Testis (tissue), 2 donors: ENCODE measurements at regions not wholly inside any gene's neighbourhood (a gene's known extent, or its start where the extent isn't known, plus 50 kb on each side); places are given as distances from the start of the nearest gene placed in this dataset.

ENCODE experiments used
- DNase-seq: peaks from one replicate; pipeline ENCODE4 v3.0.0-alpha.2; 2019
- H3K27ac ChIP-seq, 2 donors: fragments of 200-600 bp; sonication (generic); one replicate each; pipeline ENCODE4 v1.5.1; 2019
- H3K27me3 ChIP-seq: fragments of 200-600 bp; sonication (generic); one replicate; pipeline ENCODE4 v1.5.1; 2019
- H3K36me3 ChIP-seq: fragments of 200-600 bp; sonication (generic); one replicate; pipeline ENCODE4 v1.5.1; 2017; ENCODE audit warnings: low read depth; ENCODE audit errors: missing control alignments
- H3K4me1 ChIP-seq: fragments of 200-600 bp; sonication (generic); one replicate; pipeline ENCODE4 v1.5.1; 2019
- H3K4me3 ChIP-seq, 2 donors: fragments of 200-600 bp; sonication (generic); one replicate each; pipeline ENCODE4 v1.5.1; 2017 to 2019
- H3K9me3 ChIP-seq: fragments of 200-600 bp; sonication (generic); one replicate; pipeline ENCODE4 v1.5.1; 2017
- POLR2A ChIP-seq: fragments of 450-650 bp; IDR thresholded peaks from one replicate; pipeline ENCODE4 v1.6.1; 2017; ENCODE audit warnings: antibody characterized with exemption, mild to moderate bottlenecking, moderate library complexity
- WGBS, 2 donors: methylation state at CpG; one replicate each; pipeline ENCODE4 v1.1.5; 2018; 5-methylcytosine and 5-hydroxymethylcytosine counted together
- intact Hi-C: fragments of 100-400 bp; cut with DNase I; formaldehyde crosslinking; loops from one replicate; pipeline ENCODE4 v1.15.1; 2023; ENCODE audit warnings: low total_unique reads
- TF ChIP-seq, protein P1 (sequence below), 3 experiments: fragments of 450-650 bp in 2 of 3; fragments of 200-600 bp in 1 of 3; sonication (generic) in 1 of 3; IDR thresholded peaks; one replicate each; pipeline ENCODE4 v1.5.1; 2016 to 2019; ENCODE audit warnings: antibody characterized with exemption in 3 of 3, mild to moderate bottlenecking in 2 of 3, moderate library complexity in 1 of 3

DNA sequence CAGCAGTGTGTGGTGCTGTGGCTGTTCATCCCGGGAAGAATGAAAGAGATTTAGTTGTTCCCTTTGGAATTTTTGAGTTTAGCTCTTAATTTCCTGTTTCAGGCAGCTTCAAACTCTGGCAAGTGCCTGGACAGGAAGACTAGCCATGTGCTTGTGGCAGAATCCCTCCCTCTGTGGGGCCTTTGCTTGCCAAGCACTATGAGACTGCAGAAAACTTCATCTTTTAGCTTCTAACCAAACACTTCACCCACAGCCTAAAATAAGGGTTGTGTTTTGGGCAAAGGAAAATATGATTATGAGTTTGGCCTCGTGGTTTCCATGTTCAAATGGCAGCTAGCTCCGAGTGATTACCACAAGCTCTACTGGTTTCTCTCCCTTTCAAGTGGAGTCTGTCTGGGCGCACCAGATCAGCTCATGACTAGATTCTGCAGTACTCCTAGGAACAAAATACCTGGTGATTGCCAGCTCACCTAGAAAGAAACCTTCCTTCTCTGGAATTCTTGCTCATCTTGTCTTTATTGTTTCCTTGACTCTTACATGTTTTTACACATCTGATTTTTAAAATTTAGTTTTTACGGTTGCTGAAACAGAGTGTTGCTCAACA, 707.5 kb downstream of the SLITRK6 start:
- H3K4me1 ChIP-seq = peaks cover 3% of the 10 kb centered on the region
- H3K27me3 ChIP-seq = no peaks in the 10 kb centered on the region
- no peaks in the 10 kb centered on the region for H3K36me3 ChIP-seq
- intact Hi-C loops = no loop called here
- 79 to 82% methylated on average over 5 of the region's 5 CpGs for WGBS, 2 donors
- DNase-seq = no peak
- TF ChIP-seq, protein P1, sequence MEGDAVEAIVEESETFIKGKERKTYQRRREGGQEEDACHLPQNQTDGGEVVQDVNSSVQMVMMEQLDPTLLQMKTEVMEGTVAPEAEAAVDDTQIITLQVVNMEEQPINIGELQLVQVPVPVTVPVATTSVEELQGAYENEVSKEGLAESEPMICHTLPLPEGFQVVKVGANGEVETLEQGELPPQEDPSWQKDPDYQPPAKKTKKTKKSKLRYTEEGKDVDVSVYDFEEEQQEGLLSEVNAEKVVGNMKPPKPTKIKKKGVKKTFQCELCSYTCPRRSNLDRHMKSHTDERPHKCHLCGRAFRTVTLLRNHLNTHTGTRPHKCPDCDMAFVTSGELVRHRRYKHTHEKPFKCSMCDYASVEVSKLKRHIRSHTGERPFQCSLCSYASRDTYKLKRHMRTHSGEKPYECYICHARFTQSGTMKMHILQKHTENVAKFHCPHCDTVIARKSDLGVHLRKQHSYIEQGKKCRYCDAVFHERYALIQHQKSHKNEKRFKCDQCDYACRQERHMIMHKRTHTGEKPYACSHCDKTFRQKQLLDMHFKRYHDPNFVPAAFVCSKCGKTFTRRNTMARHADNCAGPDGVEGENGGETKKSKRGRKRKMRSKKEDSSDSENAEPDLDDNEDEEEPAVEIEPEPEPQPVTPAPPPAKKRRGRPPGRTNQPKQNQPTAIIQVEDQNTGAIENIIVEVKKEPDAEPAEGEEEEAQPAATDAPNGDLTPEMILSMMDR (IDR thresholded peaks at IDR 0.05) = no peak
- no peak for TF ChIP-seq POLR2A
- peak overlapping the region in 1 of 2 donors; percentile 25 for H3K27ac ChIP-seq
- no peaks in the 10 kb centered on the region for H3K9me3 ChIP-seq
- no peak overlapping the region for H3K4me3 ChIP-seq

DNA sequence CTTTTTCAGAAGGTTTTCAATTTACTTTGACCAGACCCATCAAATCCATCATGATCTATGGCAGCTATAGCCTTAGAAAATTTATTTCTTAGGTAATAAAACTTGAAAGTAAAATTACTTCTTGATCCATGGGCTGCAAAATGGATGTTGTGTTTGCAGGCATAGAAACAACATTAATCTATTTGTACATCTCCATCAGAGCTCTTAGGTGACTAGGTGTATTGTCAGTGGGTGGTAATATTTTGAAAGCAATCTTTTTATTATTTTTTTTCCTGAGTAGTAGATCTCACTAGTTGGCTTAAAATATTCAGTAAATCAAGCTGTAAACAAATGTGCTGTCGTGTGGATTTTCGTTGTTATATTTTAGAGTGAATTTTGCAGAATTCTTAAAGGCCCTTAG, 710.0 kb downstream of the SLITRK6 start:
- H3K36me3 ChIP-seq = no peaks in the 10 kb centered on the region
- 93 to 96% methylated on average over 2 of the region's 2 CpGs for WGBS, 2 donors
- no peaks in the 10 kb centered on the region for H3K27me3 ChIP-seq
- no peak overlapping the region for H3K27ac ChIP-seq
- H3K9me3 ChIP-seq = no peaks in the 10 kb centered on the region
- TF ChIP-seq, protein P1 (IDR thresholded peaks at IDR 0.05) = no peak
- TF ChIP-seq POLR2A = no peak
- H3K4me3 ChIP-seq = no peak overlapping the region
- H3K4me1 ChIP-seq = peaks cover 2% of the 10 kb centered on the region
- no peak for DNase-seq
- intact Hi-C loops = no loop called here

DNA sequence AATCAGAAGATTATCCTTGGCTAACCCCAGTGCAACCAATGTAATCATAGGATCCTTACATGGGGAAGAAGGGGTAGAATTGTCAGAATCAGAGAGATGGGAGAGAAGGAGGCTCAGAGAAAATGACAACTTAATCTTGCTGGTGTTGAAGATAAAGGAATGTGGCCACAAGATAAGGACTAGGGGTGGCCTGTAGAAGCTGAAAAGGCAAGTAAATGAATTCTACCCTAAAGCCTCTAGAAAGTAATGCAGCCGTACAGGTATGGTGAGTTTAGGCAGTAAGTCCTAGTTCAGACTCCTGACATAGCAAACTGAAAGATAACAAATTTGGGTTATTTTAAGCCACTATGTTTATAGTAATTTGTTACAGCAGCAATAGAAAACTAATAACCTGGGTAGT, 718.5 kb downstream of the SLITRK6 start:
- Histone ChIP-seq H3K4me3 (no peak overlapping the region), H3K9me3 (no peaks in the 10 kb centered on the region), H3K27ac (no peak overlapping the region), H3K36me3 (no peaks in the 10 kb centered on the region), H3K27me3 (no peaks in the 10 kb centered on the region), H3K4me1 (no peaks in the 10 kb centered on the region)
- DNase-seq = no peak
- TF ChIP-seq, protein P1 (IDR thresholded peaks at IDR 0.05) = no peak
- TF ChIP-seq POLR2A = no peak
- 83 to 92% methylated on average over 1 of the region's 1 CpG for WGBS, 2 donors
- intact Hi-C loops = no loop called here

DNA sequence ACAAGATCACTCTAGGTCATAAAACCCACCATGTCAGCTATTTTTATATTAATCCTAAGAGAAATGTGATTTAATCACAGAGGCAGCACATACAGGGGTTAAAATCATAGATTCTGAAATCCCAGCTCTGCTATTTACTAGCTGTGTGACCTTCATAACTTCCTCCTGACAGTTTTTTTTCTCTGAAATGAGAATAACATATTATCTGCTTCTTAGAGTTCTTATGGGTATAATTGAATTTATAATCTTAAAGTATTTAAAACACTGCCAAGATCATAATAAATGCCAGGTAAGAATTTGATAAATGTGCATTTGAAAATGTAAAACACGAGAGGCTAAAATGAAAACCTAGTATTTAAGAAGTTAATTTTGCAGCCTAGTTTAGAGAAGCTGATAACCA, 722.9 kb downstream of the SLITRK6 start:
- no peaks in the 10 kb centered on the region for H3K9me3 ChIP-seq
- 36 to 50% methylated on average over 1 of the region's 1 CpG for WGBS, 2 donors
- no peak overlapping the region for H3K27ac ChIP-seq
- DNase-seq = no peak
- TF ChIP-seq, protein P1 (IDR thresholded peaks at IDR 0.05) = no peak
- H3K4me1 ChIP-seq = no peaks in the 10 kb centered on the region
- H3K36me3 ChIP-seq = no peaks in the 10 kb centered on the region
- no peak overlapping the region for H3K4me3 ChIP-seq
- intact Hi-C loops = no loop called here
- no peaks in the 10 kb centered on the region for H3K27me3 ChIP-seq

DNA sequence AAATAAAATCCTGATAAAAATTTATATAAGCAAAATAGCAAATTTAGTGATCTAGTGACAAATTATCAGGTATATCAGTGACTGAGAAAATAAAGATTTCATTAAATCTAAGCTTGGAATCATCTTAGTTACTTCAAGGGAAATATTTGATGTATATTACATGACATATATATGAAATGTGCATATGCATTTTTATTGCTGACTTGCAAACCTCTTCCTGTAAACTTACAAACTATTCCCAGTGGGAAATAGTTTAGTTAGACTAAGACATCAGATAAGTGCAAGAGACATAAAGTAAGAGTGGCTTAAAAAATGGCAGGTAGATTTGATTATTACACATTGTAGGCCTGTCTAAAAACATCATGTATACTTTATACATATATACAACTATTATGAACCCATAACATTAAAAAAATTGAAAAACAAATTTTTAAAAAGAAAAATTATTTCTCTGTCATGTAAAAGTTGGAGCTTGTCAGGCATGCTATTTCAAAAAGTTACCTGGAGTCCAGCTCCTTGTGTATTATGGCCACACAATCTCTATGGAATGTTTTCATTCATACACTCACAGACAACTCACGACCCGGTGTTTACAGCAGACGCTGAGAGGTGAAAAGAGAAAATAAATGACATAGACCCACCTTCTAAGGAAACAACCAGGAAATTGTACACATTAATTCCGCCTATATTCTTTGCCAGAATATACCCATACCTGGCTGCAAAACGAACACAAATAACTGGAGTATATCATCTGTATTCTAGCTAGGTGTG, 724.5 kb downstream of the SLITRK6 start:
- TF ChIP-seq, protein P1 (IDR thresholded peaks at IDR 0.05) = no peak
- TF ChIP-seq POLR2A = no peak
- Histone ChIP-seq H3K4me1 (no peaks in the 10 kb centered on the region), H3K9me3 (no peaks in the 10 kb centered on the region), H3K27me3 (no peaks in the 10 kb centered on the region), H3K4me3 (no peak overlapping the region), H3K36me3 (no peaks in the 10 kb centered on the region), H3K27ac (no peak overlapping the region)
- DNase-seq = no peak
- 84 to 92% methylated on average over 5 of the region's 5 CpGs for WGBS, 2 donors
- intact Hi-C loops = no loop called here
